ENCODE measurements at regions not wholly inside any gene's neighbourhood (a gene's known extent, or its start where the extent isn't known, plus 50 kb on each side); places are given as distances from the start of the nearest gene placed in this dataset.

DNA sequence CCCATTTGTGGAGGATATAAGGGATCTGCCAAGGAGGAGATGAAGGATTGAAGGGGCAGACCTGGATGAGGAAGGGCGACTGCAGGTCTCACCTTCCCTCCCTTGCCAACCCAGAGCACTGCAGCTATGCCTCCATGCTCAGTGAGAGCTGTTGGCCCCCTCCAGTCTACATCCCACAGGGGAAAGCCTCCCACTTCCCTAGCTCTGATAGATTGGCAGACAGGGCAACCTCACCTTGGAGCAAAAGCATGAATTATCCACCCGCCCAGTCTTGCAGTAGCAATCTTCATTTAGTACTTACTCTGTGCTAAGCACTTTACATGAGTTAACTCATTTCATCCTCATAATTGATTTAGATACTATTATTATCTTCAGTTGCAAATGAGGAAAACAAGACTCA is 70.4 kb upstream of the SMNDC1 start:
- no peak for DNase-seq (ENCODE audit: low read depth)
- TF ChIP-seq, protein P1, sequence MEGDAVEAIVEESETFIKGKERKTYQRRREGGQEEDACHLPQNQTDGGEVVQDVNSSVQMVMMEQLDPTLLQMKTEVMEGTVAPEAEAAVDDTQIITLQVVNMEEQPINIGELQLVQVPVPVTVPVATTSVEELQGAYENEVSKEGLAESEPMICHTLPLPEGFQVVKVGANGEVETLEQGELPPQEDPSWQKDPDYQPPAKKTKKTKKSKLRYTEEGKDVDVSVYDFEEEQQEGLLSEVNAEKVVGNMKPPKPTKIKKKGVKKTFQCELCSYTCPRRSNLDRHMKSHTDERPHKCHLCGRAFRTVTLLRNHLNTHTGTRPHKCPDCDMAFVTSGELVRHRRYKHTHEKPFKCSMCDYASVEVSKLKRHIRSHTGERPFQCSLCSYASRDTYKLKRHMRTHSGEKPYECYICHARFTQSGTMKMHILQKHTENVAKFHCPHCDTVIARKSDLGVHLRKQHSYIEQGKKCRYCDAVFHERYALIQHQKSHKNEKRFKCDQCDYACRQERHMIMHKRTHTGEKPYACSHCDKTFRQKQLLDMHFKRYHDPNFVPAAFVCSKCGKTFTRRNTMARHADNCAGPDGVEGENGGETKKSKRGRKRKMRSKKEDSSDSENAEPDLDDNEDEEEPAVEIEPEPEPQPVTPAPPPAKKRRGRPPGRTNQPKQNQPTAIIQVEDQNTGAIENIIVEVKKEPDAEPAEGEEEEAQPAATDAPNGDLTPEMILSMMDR (conservative IDR thresholded peaks at IDR 0.05; ENCODE audit: low read length): no peak
- no peak overlapping the region for H3K4me3 ChIP-seq (ENCODE audit: low read length)

DNA sequence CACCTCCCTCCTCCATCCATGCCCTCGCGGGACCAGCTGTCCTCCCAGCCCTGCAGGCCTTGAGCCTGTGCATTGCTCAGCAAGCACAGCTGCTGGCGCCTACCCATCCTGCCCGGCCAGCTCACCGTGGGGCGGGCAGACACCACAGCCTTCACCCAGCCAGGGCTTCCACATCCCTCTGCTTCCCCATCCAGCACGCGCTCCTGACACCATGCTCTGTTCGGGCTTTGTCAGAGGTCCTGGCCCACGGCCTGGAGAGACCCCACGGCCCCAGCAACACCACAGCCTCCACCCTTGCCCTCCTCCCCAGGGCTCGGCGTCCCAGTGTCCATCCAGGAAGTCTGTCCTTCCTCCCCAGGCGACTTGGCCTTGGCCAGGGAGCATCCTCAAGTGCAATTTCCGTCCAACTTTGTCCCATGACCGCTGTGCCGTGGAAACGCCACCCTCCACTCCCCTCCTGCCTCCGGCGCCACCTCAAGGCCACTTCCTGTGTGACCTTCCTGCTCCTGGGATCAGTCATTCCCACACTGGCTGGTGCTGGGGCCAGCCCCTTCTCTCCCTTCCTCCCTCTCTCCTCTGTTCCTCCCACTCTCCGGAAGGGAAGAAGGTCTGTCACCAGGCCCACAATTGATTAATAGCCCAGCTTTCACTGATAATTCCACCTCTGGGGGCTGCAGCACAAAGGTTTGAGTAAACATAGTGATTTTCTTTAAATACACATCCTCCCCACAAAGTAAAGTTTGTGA is 71.5 kb upstream of the SMNDC1 start:
- H3K4me3 ChIP-seq (ENCODE audit: low read length): no peak overlapping the region
- TF ChIP-seq, protein P1 (conservative IDR thresholded peaks at IDR 0.05; ENCODE audit: low read length): no peak
- no peak for DNase-seq (ENCODE audit: low read depth)

DNA sequence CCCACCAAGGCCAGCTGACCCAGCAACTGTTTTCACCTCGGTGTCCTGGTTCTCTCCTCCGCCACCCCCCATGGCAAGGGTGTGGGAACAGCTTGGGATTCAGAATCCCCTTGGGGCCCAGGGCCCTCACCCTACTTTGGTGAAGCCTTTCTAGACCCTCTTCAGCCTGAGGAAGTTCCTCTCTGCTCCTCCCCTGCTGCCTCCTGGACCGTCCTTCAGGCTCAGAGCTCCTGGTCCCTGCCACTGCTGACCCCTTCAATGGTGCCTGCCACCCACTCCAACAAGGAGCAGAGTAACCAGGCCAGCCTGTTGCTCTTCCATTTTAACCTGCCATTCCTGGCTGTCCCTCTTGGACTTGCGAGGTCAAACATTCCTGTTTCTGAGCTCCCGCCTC is 72.0 kb upstream of the SMNDC1 start:
- no peak for DNase-seq (ENCODE audit: low read depth)
- no peak overlapping the region for H3K4me3 ChIP-seq (ENCODE audit: low read length)
- TF ChIP-seq, protein P1 (conservative IDR thresholded peaks at IDR 0.05; ENCODE audit: low read length): no peak

DNA sequence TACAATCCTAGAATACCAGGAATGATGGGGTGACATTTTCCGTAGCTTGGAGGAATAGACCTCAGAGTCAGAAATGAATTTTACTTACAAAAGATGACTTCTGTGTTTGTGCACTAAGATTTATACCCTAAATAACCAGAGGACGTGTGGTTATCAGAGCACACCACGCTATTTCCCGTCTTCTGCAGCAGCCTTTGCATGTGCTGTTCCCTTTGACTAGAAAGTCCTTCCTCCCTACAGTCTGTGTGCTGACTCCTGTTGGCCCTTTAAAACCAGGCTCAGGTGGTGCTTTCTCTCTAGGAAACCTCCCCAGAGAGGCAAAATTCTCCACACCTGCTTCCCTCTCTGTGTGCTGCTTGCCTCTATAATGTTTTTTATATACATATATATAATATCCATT is 73.3 kb upstream of the SMNDC1 start:
- no peak for DNase-seq (ENCODE audit: low read depth)
- TF ChIP-seq, protein P1 (conservative IDR thresholded peaks at IDR 0.05; ENCODE audit: low read length): no peak
- H3K4me3 ChIP-seq (ENCODE audit: low read length): no peak overlapping the region

DNA sequence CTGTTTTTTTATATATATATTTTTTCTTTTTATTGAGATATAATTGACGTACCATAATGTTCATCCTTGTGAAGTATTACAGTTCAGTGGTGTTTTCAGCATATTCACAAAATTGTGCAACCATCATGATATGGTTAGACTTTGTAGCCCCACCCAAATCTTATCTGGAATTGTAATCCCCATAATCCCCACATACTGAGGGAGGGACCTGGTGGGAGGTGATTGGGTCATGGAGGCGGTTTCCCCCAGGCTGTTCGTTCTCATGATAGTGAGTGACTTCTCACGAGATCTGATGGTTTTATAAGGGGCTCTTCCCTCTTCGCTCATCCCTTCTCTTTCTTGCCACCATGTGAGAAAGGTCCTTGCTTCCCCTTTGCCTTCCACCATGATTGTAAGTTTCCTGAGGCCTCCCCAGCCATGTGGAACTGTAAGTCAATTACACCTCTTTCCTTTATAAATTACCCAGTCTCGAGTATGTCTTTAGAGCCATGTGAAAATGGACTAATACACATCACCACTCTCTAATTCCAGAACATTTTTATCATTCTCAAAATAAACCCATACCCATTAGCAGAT is 73.9 kb upstream of the SMNDC1 start:
- no peak overlapping the region for H3K4me3 ChIP-seq (ENCODE audit: low read length)
- TF ChIP-seq, protein P1 (conservative IDR thresholded peaks at IDR 0.05; ENCODE audit: low read length): no peak
- DNase-seq (ENCODE audit: low read depth): no peak

DNA sequence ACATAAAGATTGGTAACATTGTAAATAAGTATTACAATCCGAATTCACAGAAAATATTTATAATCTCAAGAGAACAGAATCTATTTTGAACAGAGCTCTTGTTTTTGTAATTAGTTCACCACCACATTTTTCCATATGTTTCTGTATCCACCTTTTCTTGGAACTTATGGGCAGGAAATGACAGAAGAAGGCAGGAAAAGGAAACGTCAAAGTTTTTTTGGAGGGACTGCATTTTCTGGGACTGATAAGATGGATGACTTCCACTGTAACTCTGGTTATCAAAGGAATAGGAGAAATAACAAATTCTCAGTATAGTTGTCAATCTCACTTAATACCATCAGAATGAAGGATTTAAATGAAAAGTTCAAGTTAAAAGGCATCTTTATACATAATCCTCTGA is 75.1 kb upstream of the SMNDC1 start:
- no peak for DNase-seq (ENCODE audit: low read depth)
- TF ChIP-seq, protein P1 (conservative IDR thresholded peaks at IDR 0.05; ENCODE audit: low read length): no peak
- H3K4me3 ChIP-seq (ENCODE audit: low read length): no peak overlapping the region

DNA sequence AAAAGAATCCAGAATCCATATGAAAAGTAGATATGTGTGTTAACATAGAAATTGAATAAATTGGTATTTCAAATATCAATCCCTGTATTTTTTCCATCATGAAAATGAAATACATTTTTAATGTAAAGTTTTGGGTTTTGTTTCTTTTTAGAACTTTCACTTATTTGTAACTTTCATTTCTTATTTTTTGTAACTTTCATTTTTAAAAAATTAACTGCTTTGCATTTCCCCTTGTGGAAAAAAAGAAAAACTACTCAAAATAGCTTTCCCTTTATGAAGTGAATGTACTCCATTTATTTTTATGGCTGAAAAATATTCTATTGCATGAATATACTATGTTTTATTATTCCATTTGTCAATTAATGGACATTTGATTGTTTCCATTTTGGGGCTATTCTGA is 75.6 kb upstream of the SMNDC1 start:
- DNase-seq (ENCODE audit: low read depth): no peak
- H3K4me3 ChIP-seq (ENCODE audit: low read length): no peak overlapping the region
- TF ChIP-seq, protein P1 (conservative IDR thresholded peaks at IDR 0.05; ENCODE audit: low read length): no peak
